ENCODE measurements at regions not wholly inside any gene's neighbourhood (a gene's known extent, or its start where the extent isn't known, plus 50 kb on each side); places are given as distances from the start of the nearest gene placed in this dataset.
A peak's percentile ranks its signal among the peaks of the same experiment; 100 is the strongest.

GRCh38 chr4:24666816-24667477, 82.6 kb upstream of the DHX15 start:
- no peak for DNase-seq (ENCODE audit: low read depth in 3 of 3)

- no peak for DNase-seq (ENCODE audit: low read depth in 3 of 3)
Measured at GRCh38 chr4:24668956-24669355, 84.6 kb upstream of the DHX15 start.

GRCh38 chr4:24669751-24670150, 85.4 kb upstream of the DHX15 start:
- DNase-seq (ENCODE audit: low read depth in 3 of 3) = no peak

GRCh38 chr4:24671849-24672248, 87.5 kb upstream of the DHX15 start:
- no peak for DNase-seq (ENCODE audit: low read depth in 3 of 3)

GRCh38 chr4:24672880-24673279, 88.5 kb upstream of the DHX15 start:
- DNase-seq (ENCODE audit: low read depth in 3 of 3) = no peak

GRCh38 chr4:24674279-24674678, 89.9 kb upstream of the DHX15 start:
- DNase-seq (ENCODE audit: low read depth in 3 of 3) = no peak

- DNase-seq (ENCODE audit: low read depth in 3 of 3) = no peak
Measured at GRCh38 chr4:24675721-24676389, 91.5 kb upstream of the DHX15 start.

- no peak for DNase-seq (ENCODE audit: low read depth in 3 of 3)
Measured at GRCh38 chr4:24677909-24678308, 93.6 kb upstream of the DHX15 start.

- no peak for DNase-seq (ENCODE audit: low read depth in 3 of 3)
Measured at GRCh38 chr4:24680746-24681448, 96.5 kb upstream of the DHX15 start.

GRCh38 chr4:24683116-24683515, 98.8 kb upstream of the DHX15 start:
- no peak for DNase-seq (ENCODE audit: low read depth in 3 of 3)

GRCh38 chr4:24686866-24687692, 102.7 kb upstream of the DHX15 start:
- peak in 2 of 3 experiments; percentile 1 to 21 for DNase-seq (ENCODE audit: low read depth in 3 of 3)

GRCh38 chr4:24688453-24688852, 104.1 kb upstream of the DHX15 start:
- DNase-seq (ENCODE audit: low read depth in 3 of 3) = no peak

GRCh38 chr4:24689212-24689611, 104.9 kb upstream of the DHX15 start:
- no peak for DNase-seq (ENCODE audit: low read depth in 3 of 3)

GRCh38 chr4:24690436-24690835, 104.9 kb upstream of the SOD3 start:
- DNase-seq (ENCODE audit: low read depth in 3 of 3) = no peak

- DNase-seq (ENCODE audit: low read depth in 3 of 3) = no peak
Measured at GRCh38 chr4:24693636-24694035, 101.7 kb upstream of the SOD3 start.

GRCh38 chr4:24700118-24700517, 95.3 kb upstream of the SOD3 start:
- no peak for DNase-seq (ENCODE audit: low read depth in 3 of 3)

- no peak for DNase-seq (ENCODE audit: low read depth in 3 of 3)
Measured at GRCh38 chr4:24701683-24702082, 93.7 kb upstream of the SOD3 start.

- no peak for DNase-seq (ENCODE audit: low read depth in 3 of 3)
Measured at GRCh38 chr4:24702281-24702680, 93.1 kb upstream of the SOD3 start.

GRCh38 chr4:24703298-24703697, 92.1 kb upstream of the SOD3 start:
- no peak for DNase-seq (ENCODE audit: low read depth in 3 of 3)

GRCh38 chr4:24704149-24704548, 91.2 kb upstream of the SOD3 start:
- DNase-seq (ENCODE audit: low read depth in 3 of 3) = no peak

- DNase-seq (ENCODE audit: low read depth in 3 of 3) = no peak
Measured at GRCh38 chr4:24705016-24705753, 90.2 kb upstream of the SOD3 start.
